OCI-LY3 (cell line): ENCODE measurements at regions not wholly inside any gene's neighbourhood (a gene's known extent, or its start where the extent isn't known, plus 50 kb on each side); places are given as distances from the start of the nearest gene placed in this dataset.

Experiments used
- CTCF ChIP-seq: fragments of 200-600, 300-600 bp; sonication (generic); IDR thresholded peaks from 2 replicates; pipeline ENCODE4 v1.5.1; 2014; ENCODE audit warnings: antibody characterized with exemption, low read length, low read depth
- EZH2phosphoT487 ChIP-seq: fragments of 200-600 bp; shearing (Covaris generic); IDR thresholded peaks from 2 replicates; pipeline ENCODE4 v1.6.1; 2018; ENCODE audit warnings: antibody characterized with exemption, mixed run types, low read depth

GRCh38 chr12:127414636-127415035 lies 852.3 kb upstream of the TMEM132C start:
- TF ChIP-seq CTCF (no peak), EZH2phosphoT487 (no peak)
